Tibial artery (tissue), 4 donors: ENCODE measurements at regions not wholly inside any gene's neighbourhood (a gene's known extent, or its start where the extent isn't known, plus 50 kb on each side); places are given as distances from the start of the nearest gene placed in this dataset.

Source experiments
- DNase-seq, 2 donors: peaks; one replicate each; pipeline ENCODE4 v3.0.0-alpha.2; 2019
- H3K27ac ChIP-seq, 2 donors: fragments of 200-600 bp; sonication (generic) in 1 of 2; 1 replicate in 1 of 2; 2 replicates in 1 of 2; pipeline ENCODE4 v1.5.1; 2018 to 2019; ENCODE audit warnings: mild to moderate bottlenecking in 1 of 2
- H3K27me3 ChIP-seq, 2 donors: fragments of 200-600 bp; sonication (generic) in 1 of 2; one replicate each; pipeline versions ENCODE4 v1.5.1 to v1.6.0; 2016 to 2019
- H3K36me3 ChIP-seq, 3 donors: fragments of 200-600 bp; sonication (generic) in 2 of 3; one replicate each; pipeline ENCODE4 v1.5.1; 2016 to 2019; ENCODE audit warnings: mild to moderate bottlenecking in 2 of 3
- H3K4me1 ChIP-seq, 4 donors: fragments of 200-600 bp; sonication (generic) in 2 of 4; 1 replicate in 3 of 4; 2 replicates in 1 of 4; pipeline ENCODE4 v1.5.1; 2016 to 2019
- H3K4me3 ChIP-seq, 2 donors: fragments of 200-600 bp; sonication (generic) in 1 of 2; 1 replicate in 1 of 2; 2 replicates in 1 of 2; pipeline ENCODE4 v1.5.1; 2018 to 2019; ENCODE audit warnings: mild to moderate bottlenecking in 2 of 2
- H3K9me3 ChIP-seq, 3 donors: fragments of 200-600 bp; sonication (generic) in 1 of 3; one replicate each; pipeline ENCODE4 v1.5.1; 2016 to 2019
- CTCF ChIP-seq, 2 experiments: fragments of 200-600 bp in 1 of 2; fragments of 450-650 bp in 1 of 2; IDR thresholded peaks; one replicate each; pipeline ENCODE4 v1.5.1; 2017 to 2019; ENCODE audit warnings: antibody characterized with exemption in 2 of 2, mild to moderate bottlenecking in 1 of 2, moderate library complexity in 1 of 2
- intact Hi-C: fragments of 100-400 bp; cut with DNase I; formaldehyde crosslinking; loops from one replicate; pipeline ENCODE4 v1.15.0; 2023; ENCODE audit warnings: low total_unique reads

GRCh38 chrY:7818924-7819323 is 907.4 kb upstream of the AMELY start:
- no peaks in the 10 kb centered on the region for H3K4me1 ChIP-seq
- DNase-seq: no peak
- H3K9me3 ChIP-seq: no peaks in the 10 kb centered on the region
- H3K4me3 ChIP-seq: no peak overlapping the region
- TF ChIP-seq CTCF (IDR thresholded peaks at IDR 0.05): no peak
- intact Hi-C loops: no loop called here
- no peaks in the 10 kb centered on the region for H3K27me3 ChIP-seq
- H3K27ac ChIP-seq: no peak overlapping the region
- no peaks in the 10 kb centered on the region for H3K36me3 ChIP-seq

GRCh38 chrY:7816567-7816966 is 905.0 kb upstream of the AMELY start:
- intact Hi-C loops: no loop called here
- Histone ChIP-seq H3K27me3 (no peaks in the 10 kb centered on the region), H3K4me1 (no peaks in the 10 kb centered on the region), H3K36me3 (no peaks in the 10 kb centered on the region), H3K9me3 (no peaks in the 10 kb centered on the region), H3K27ac (no peak overlapping the region), H3K4me3 (no peak overlapping the region)
- TF ChIP-seq CTCF (IDR thresholded peaks at IDR 0.05): no peak
- no peak for DNase-seq

GRCh38 chrY:7815921-7816320 is 904.4 kb upstream of the AMELY start:
- Histone ChIP-seq H3K9me3 (no peaks in the 10 kb centered on the region), H3K36me3 (no peaks in the 10 kb centered on the region), H3K4me3 (no peak overlapping the region), H3K27me3 (no peaks in the 10 kb centered on the region), H3K27ac (no peak overlapping the region), H3K4me1 (no peaks in the 10 kb centered on the region)
- DNase-seq: no peak
- intact Hi-C loops: no loop called here
- no peak for TF ChIP-seq CTCF (IDR thresholded peaks at IDR 0.05)

- no peak overlapping the region for H3K4me3 ChIP-seq
- no peak overlapping the region for H3K27ac ChIP-seq
- no peaks in the 10 kb centered on the region for H3K9me3 ChIP-seq
- H3K4me1 ChIP-seq: no peaks in the 10 kb centered on the region
- no peak for TF ChIP-seq CTCF (IDR thresholded peaks at IDR 0.05)
- intact Hi-C loops: no loop called here
- H3K36me3 ChIP-seq: no peaks in the 10 kb centered on the region
- DNase-seq: no peak
- H3K27me3 ChIP-seq: no peaks in the 10 kb centered on the region
Measured at GRCh38 chrY:7815285-7815684, 903.7 kb upstream of the AMELY start.

GRCh38 chrY:7814361-7814760 is 902.8 kb upstream of the AMELY start:
- no peak for TF ChIP-seq CTCF (IDR thresholded peaks at IDR 0.05)
- intact Hi-C loops: no loop called here
- DNase-seq: no peak
- Histone ChIP-seq H3K27me3 (no peaks in the 10 kb centered on the region), H3K4me1 (no peaks in the 10 kb centered on the region), H3K36me3 (no peaks in the 10 kb centered on the region), H3K9me3 (no peaks in the 10 kb centered on the region), H3K4me3 (no peak overlapping the region), H3K27ac (no peak overlapping the region)

- Histone ChIP-seq H3K9me3 (no peaks in the 10 kb centered on the region), H3K4me3 (no peak overlapping the region), H3K36me3 (no peaks in the 10 kb centered on the region), H3K27ac (no peak overlapping the region), H3K27me3 (no peaks in the 10 kb centered on the region), H3K4me1 (no peaks in the 10 kb centered on the region)
- DNase-seq: no peak
- intact Hi-C loops: no loop called here
- no peak for TF ChIP-seq CTCF (IDR thresholded peaks at IDR 0.05)
Measured at GRCh38 chrY:7810359-7810758, 898.8 kb upstream of the AMELY start.
